Tibial artery (tissue), 4 donors: ENCODE measurements at regions not wholly inside any gene's neighbourhood (a gene's known extent, or its start where the extent isn't known, plus 50 kb on each side); places are given as distances from the start of the nearest gene placed in this dataset.

ENCODE experiments used
- DNase-seq, 2 donors: peaks; one replicate each; pipeline ENCODE4 v3.0.0-alpha.2; 2019
- H3K27ac ChIP-seq, 2 donors: fragments of 200-600 bp; sonication (generic) in 1 of 2; 1 replicate in 1 of 2; 2 replicates in 1 of 2; pipeline ENCODE4 v1.5.1; 2018 to 2019; ENCODE audit warnings: mild to moderate bottlenecking in 1 of 2
- H3K27me3 ChIP-seq, 2 donors: fragments of 200-600 bp; sonication (generic) in 1 of 2; one replicate each; pipeline versions ENCODE4 v1.5.1 to v1.6.0; 2016 to 2019
- H3K36me3 ChIP-seq, 3 donors: fragments of 200-600 bp; sonication (generic) in 2 of 3; one replicate each; pipeline ENCODE4 v1.5.1; 2016 to 2019; ENCODE audit warnings: mild to moderate bottlenecking in 2 of 3
- H3K4me1 ChIP-seq, 4 donors: fragments of 200-600 bp; sonication (generic) in 2 of 4; 1 replicate in 3 of 4; 2 replicates in 1 of 4; pipeline ENCODE4 v1.5.1; 2016 to 2019
- H3K4me3 ChIP-seq, 2 donors: fragments of 200-600 bp; sonication (generic) in 1 of 2; 1 replicate in 1 of 2; 2 replicates in 1 of 2; pipeline ENCODE4 v1.5.1; 2018 to 2019; ENCODE audit warnings: mild to moderate bottlenecking in 2 of 2
- H3K9me3 ChIP-seq, 3 donors: fragments of 200-600 bp; sonication (generic) in 1 of 3; one replicate each; pipeline ENCODE4 v1.5.1; 2016 to 2019
- intact Hi-C: fragments of 100-400 bp; cut with DNase I; formaldehyde crosslinking; loops from one replicate; pipeline ENCODE4 v1.15.0; 2023; ENCODE audit warnings: low total_unique reads
- TF ChIP-seq, protein P1 (sequence below), 2 experiments: fragments of 200-600 bp in 1 of 2; fragments of 450-650 bp in 1 of 2; IDR thresholded peaks; one replicate each; pipeline ENCODE4 v1.5.1; 2017 to 2019; ENCODE audit warnings: antibody characterized with exemption in 2 of 2, mild to moderate bottlenecking in 1 of 2, moderate library complexity in 1 of 2

DNA sequence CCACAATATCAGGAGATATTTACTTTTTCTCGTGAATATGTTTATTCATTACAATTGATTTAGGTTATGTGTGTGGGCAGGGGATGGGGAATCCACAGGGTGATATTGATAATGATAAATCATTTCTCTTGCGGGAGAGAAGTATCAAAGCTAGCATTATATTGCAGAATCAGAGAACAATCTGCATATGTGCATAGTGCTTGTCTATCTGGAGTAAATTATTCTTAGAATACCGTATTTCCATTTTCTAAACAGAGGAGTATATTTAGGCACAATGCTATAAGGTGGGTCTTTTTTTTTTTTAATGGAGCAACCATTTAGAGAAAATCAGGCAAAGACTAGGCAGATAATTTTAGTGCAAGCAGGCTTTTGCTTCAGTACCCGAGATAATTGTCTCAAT lies 166.0 kb upstream of the ARX start:
- DNase-seq = no peak
- H3K27me3 ChIP-seq = no peaks in the 10 kb centered on the region
- no peaks in the 10 kb centered on the region for H3K4me1 ChIP-seq
- no peak overlapping the region for H3K27ac ChIP-seq
- no peaks in the 10 kb centered on the region for H3K36me3 ChIP-seq
- TF ChIP-seq, protein P1, sequence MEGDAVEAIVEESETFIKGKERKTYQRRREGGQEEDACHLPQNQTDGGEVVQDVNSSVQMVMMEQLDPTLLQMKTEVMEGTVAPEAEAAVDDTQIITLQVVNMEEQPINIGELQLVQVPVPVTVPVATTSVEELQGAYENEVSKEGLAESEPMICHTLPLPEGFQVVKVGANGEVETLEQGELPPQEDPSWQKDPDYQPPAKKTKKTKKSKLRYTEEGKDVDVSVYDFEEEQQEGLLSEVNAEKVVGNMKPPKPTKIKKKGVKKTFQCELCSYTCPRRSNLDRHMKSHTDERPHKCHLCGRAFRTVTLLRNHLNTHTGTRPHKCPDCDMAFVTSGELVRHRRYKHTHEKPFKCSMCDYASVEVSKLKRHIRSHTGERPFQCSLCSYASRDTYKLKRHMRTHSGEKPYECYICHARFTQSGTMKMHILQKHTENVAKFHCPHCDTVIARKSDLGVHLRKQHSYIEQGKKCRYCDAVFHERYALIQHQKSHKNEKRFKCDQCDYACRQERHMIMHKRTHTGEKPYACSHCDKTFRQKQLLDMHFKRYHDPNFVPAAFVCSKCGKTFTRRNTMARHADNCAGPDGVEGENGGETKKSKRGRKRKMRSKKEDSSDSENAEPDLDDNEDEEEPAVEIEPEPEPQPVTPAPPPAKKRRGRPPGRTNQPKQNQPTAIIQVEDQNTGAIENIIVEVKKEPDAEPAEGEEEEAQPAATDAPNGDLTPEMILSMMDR (IDR thresholded peaks at IDR 0.05) = no peak
- no peak overlapping the region for H3K4me3 ChIP-seq
- intact Hi-C loops = no loop called here
- no peaks in the 10 kb centered on the region for H3K9me3 ChIP-seq

DNA sequence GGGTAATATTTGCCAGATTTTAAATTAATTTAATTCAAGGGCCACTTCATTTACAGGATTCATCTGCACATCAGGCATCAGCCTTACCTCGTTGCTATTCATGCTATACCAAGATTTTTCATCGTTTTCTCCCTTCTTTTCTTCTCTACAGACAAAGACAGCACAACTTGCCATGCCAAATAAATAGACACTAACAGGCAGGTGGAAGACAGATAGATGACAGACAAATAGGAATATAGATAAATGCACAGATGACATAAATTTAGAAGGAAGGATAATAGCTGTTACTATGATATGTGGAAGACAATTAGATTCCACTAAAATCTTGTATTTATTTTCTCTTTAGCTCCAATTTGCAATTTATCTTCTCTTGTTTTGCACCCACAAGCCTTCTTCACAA lies 164.5 kb upstream of the ARX start:
- Histone ChIP-seq H3K36me3 (no peaks in the 10 kb centered on the region), H3K9me3 (no peaks in the 10 kb centered on the region), H3K4me3 (no peak overlapping the region), H3K4me1 (no peaks in the 10 kb centered on the region), H3K27me3 (no peaks in the 10 kb centered on the region), H3K27ac (no peak overlapping the region)
- TF ChIP-seq, protein P1 (IDR thresholded peaks at IDR 0.05) = no peak
- intact Hi-C loops = no loop called here
- DNase-seq = no peak

DNA sequence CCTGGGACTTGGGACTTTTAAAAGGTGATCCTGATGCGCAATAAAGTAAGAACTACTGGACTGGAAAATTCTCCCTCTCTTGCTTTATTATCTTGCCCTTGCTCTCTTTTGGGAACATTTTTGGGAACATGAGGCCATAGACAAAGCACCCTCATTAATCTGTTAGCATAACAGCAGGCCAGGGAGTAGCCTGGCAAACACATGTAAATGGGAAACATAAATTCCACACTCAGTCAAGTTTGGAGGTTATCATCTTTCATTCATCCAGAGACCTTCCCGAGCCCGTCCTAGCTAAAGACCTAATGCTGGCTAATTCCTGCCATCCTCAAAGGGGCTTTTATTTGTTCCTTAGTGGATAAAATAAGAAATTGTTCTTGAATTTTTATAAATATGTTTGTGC lies 162.8 kb upstream of the ARX start:
- TF ChIP-seq, protein P1 (IDR thresholded peaks at IDR 0.05) = no peak
- Histone ChIP-seq H3K27me3 (no peaks in the 10 kb centered on the region), H3K36me3 (no peaks in the 10 kb centered on the region), H3K27ac (no peak overlapping the region), H3K9me3 (no peaks in the 10 kb centered on the region), H3K4me3 (no peak overlapping the region), H3K4me1 (no peaks in the 10 kb centered on the region)
- DNase-seq = no peak
- intact Hi-C loops = no loop called here

DNA sequence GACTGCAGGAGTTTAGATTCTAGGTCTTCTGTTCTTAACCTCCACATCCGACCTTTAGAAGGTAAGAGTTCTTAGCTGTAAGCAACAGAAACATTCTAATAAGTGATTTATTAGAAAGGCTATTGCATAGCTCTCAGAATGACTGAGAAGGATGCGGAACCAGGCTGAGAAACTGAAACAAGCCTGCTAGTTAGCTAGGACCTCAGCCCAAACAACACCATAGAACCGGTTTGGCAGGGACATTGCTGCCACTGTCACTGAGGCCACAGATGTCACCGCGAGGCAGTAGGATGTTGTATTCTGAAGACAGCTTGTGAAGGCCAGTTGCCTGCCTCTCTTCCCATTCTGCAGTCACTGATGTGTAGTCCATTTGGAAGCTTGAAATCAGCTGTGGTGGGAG lies 160.0 kb upstream of the ARX start:
- DNase-seq = no peak
- Histone ChIP-seq H3K27ac (no peak overlapping the region), H3K4me1 (no peaks in the 10 kb centered on the region), H3K4me3 (no peak overlapping the region), H3K27me3 (no peaks in the 10 kb centered on the region), H3K36me3 (no peaks in the 10 kb centered on the region), H3K9me3 (no peaks in the 10 kb centered on the region)
- TF ChIP-seq, protein P1 (IDR thresholded peaks at IDR 0.05) = no peak
- intact Hi-C loops = no loop called here

DNA sequence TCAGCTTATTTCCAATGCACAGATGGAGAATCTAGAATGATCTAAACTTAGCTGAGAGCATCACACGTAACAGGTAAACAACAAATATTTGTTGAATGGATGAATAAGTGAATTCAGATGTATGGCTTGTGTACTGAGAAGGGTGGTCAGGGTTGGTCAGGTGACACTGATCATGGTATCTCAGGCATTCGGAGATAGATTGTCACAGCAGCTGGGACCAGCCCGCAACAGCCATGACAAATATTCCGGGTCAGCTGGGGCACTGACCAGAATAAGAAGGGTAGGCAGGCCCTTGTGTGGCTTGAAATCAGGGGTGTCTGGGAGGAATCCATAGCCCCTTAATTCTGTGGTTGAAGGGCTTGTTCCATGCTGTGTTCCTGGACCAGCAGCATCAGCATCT lies 159.4 kb upstream of the ARX start:
- Histone ChIP-seq H3K9me3 (no peaks in the 10 kb centered on the region), H3K27ac (no peak overlapping the region), H3K4me1 (no peaks in the 10 kb centered on the region), H3K4me3 (no peak overlapping the region), H3K36me3 (no peaks in the 10 kb centered on the region), H3K27me3 (no peaks in the 10 kb centered on the region)
- TF ChIP-seq, protein P1 (IDR thresholded peaks at IDR 0.05) = no peak
- intact Hi-C loops = no loop called here
- no peak for DNase-seq

DNA sequence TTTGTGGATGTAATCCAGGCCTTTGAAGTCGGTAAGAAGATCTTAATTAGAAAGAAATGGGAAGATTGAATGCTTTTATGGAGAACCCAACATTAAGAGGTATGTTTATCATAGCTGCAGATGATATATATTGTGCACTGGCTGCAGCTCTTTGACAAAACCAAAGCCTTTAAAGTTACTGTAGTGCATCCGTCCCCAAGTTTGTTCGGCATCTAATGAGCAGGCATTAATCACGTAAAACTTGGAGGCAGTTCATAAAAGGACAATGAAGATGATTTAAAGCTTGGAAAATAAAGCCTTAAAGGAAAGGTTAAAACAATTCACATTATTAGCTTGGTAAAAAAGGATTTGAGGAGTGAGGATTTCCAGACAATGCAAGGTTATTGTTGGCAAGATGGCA lies 150.8 kb upstream of the ARX start:
- H3K27me3 ChIP-seq = no peaks in the 10 kb centered on the region
- no peak overlapping the region for H3K4me3 ChIP-seq
- no peaks in the 10 kb centered on the region for H3K36me3 ChIP-seq
- H3K27ac ChIP-seq = no peak overlapping the region
- intact Hi-C loops = no loop called here
- DNase-seq = no peak
- TF ChIP-seq, protein P1 (IDR thresholded peaks at IDR 0.05) = no peak
- H3K9me3 ChIP-seq = no peaks in the 10 kb centered on the region
- H3K4me1 ChIP-seq = no peaks in the 10 kb centered on the region
